ENCODE measurements at regions not wholly inside any gene's neighbourhood (a gene's known extent, or its start where the extent isn't known, plus 50 kb on each side); places are given as distances from the start of the nearest gene placed in this dataset.
"Not testable (repeated sequence)": the region's sequence is repeated elsewhere in the genome, so short reads cannot be mapped to it uniquely, and the experiment has no call there.

DNA sequence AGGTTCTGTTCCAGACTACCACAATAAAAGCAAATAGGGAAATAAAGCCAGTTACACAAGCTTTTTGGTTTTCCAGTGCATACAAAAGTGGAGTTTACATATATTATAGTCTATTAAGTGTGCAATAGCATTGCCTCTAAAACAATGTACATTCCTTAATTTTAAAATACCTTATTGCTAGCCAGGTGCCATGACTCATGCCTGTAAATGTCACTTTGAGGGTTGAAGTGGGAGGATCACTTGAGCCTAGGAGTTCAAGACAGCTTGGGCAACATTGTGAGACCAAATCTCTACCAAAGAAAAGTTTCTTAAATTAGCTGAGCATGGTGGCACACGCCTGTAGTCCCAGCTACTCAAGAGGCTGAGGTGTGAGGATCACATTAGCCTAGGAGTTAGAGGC, 52.9 kb upstream of the IMP4 start:
- H3K27me3 Mint-ChIP-seq, result peaks cover 5% of the 10 kb centered on the region
- H3K36me3 Mint-ChIP-seq, result no peaks in the 10 kb centered on the region
- H3K4me1 Mint-ChIP-seq, result no peaks in the 10 kb centered on the region
- no peak overlapping the region for H3K27ac Mint-ChIP-seq
- H3K4me3 Mint-ChIP-seq, result no peak overlapping the region
- H3K9me3 Mint-ChIP-seq, result no peaks in the 10 kb centered on the region

DNA sequence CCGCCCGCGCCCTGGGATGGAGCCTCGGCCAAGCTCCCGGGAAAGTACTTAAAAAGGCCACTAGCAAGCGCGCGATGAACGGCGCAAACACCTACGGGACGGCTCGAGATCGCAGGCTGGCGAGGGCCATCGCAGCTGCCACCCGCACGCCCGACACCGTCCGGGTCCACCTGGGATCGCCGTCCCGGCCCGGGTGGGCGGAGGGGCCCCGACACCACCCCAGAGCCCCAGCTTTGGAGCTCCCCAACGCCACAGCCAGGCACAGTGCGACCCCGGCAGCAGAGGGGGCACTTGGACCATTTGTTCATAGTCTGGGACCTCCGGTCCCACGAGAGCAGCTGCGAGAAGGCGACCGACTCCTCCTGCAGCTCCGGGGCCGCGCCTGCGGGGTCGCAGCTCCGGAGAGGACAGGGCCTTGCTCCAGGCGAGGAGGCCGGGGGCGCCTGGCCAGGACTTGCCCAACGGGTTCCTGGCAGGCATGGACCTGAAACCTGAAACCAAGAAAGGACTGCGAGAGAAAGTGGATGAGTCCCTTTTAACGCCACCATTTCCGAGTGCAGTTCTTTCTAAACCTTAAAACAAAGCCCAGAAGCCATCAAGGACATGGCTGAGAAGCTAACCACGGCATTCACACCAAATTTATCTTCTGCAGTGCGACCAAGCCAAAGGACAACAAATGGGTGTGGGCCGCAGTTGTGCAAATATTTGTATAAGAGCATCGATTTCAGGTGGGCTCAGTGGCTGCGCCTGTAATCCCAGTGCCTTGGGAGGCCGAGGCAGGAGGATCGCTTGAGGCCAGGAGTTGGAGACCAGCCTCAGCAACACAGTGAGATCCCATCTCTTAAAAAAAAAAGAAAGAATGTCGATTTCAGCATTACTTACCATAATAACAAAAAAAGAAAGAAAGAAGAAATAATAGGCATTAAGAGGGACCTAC, 54.0 kb upstream of the IMP4 start:
- Mint-ChIP-seq H3K4me3 (no peak overlapping the region), H3K9me3 (no peaks in the 10 kb centered on the region), H3K27me3 (peaks cover 3% of the 10 kb centered on the region), H3K4me1 (no peaks in the 10 kb centered on the region), H3K27ac (no peak overlapping the region), H3K36me3 (no peaks in the 10 kb centered on the region)

DNA sequence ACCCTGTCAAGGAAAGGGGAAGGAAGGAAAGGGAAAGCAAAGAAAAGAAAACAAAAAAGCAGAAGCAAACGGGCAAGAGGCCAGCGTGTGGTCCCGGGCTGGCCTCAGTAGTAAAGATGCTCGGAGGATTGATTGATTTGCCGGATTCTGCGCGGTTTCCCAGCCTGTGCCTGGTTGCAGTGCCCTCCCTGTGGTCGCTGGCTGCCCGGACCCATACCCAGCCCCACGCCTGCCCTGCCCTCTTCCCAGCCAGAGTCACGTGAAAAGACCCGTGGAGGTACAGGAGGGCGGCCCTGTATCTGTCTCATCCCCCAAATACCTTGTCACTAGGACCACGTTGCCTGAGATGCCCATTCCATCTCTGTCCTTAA, 55.1 kb upstream of the IMP4 start:
- Mint-ChIP-seq H3K4me3 (no peak overlapping the region), H3K27ac (no peak overlapping the region), H3K9me3 (no peaks in the 10 kb centered on the region), H3K27me3 (peaks cover 2% of the 10 kb centered on the region), H3K36me3 (no peaks in the 10 kb centered on the region), H3K4me1 (no peaks in the 10 kb centered on the region)

DNA sequence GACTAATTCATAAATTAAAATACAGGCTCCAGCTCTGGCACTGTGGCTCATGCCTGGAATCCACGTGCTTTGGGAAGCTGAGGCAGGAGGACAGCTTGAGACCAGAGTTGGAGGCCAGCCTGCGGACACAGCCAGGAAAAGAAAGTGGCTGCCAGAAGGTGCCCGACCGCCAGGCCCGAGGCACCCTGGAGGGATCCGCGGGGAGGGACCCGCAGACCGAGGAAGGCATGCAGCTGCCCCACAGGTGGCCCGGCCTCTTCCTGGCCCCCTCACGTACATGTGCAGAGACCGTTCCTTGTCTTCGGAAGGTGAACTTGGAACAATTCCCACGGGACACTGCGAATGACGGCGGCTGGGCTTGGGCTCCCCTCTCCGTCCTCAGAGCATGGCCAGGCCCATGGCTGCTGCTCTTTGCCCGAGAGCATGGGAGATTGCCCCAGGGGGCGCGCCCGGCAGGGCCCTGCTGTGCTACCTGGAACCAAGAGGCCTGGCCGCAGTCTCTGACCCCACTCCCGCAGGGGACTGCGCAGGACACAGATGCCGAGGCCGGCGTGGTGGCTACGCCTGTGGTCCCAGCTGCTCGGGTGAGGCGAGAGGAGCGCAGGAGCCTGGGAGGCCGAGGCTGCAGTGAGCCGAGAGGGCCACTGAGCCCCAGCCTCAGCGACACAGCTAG, 55.6 kb upstream of the IMP4 start:
- no peaks in the 10 kb centered on the region for H3K27me3 Mint-ChIP-seq

DNA sequence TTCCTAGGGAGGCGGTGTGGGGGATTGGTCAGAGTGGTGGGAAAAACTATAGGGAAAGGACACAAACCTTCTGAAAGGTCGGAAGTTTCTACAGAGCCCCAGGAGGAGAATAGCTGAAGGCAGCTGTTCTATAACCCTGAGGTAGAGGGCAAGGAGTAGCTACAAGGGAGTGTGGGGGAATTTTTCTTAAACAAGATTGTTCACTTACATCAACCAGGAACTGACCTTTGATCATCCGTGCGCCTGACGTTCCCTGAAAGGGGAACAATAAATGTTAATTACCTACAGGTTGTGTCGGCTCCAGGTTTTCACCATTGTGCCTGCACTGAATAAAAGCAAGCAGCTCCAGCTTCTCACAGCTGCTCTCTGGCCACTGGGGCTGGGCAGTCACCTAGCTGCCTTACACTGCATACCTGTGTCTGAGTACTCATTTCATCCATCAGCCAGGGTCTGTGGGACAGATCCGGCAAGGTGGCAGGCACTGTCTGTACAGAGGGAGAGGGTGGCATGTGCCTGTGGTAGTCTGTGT, 59.3 kb upstream of the IMP4 start:
- H3K27me3 Mint-ChIP-seq, H3K4me3 Mint-ChIP-seq, H3K27ac Mint-ChIP-seq, H3K4me1 Mint-ChIP-seq, H3K9me3 Mint-ChIP-seq, H3K36me3 Mint-ChIP-seq: not testable (repeated sequence)

More for the DNA sequence above, 55.6 kb upstream of the IMP4 start:
- H3K9me3 Mint-ChIP-seq, result no peaks in the 10 kb centered on the region
- H3K4me3 Mint-ChIP-seq, result no peak overlapping the region
- H3K36me3 Mint-ChIP-seq, result no peaks in the 10 kb centered on the region
- H3K27ac Mint-ChIP-seq, result no peak overlapping the region
- no peaks in the 10 kb centered on the region for H3K4me1 Mint-ChIP-seq

DNA sequence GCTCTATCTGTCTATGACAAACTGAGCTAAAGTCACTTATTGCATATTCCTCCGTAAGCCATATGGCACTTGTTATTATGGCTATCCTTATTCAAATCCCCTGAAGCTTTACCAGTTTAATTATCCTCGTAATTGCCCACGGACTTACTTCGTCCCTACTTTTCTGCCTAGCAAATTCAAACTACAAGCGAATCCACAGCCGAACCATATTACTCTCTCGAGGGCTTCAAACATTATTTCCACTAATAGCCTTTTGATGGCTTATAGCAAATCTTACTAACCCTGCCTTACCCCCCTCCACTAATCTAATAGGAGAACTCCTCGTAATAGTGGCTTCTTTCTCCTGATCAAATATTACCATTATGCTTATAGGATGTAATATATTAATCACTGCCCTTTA, 63.1 kb upstream of the IMP4 start:
- not testable (repeated sequence) for H3K36me3 Mint-ChIP-seq, H3K4me3 Mint-ChIP-seq, H3K9me3 Mint-ChIP-seq, H3K4me1 Mint-ChIP-seq, H3K27ac Mint-ChIP-seq, H3K27me3 Mint-ChIP-seq

DNA sequence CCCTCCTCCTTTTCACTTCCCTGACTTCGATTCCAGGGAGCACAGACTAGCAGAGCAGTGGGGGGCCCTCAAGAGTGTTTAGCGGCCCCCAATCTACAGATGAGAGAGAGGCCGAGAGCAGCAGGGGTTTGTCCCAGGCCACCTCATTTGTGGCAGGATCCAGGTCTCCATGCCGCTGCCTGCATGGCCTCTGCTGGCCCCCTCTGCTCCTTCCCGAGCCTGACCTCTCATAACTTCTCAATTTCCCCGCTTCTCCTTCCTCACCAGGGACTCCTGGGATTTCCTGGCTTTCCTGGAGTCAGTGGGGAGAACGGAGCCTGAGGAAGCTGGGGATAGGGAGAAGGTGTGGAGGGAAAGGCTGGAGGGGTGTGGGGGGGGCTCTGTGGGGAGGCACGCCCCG, 70.1 kb upstream of the TUBA3E start:
- H3K27me3 Mint-ChIP-seq, result peaks cover 11% of the 10 kb centered on the region
- not testable (repeated sequence) for H3K36me3 Mint-ChIP-seq, H3K4me3 Mint-ChIP-seq, H3K4me1 Mint-ChIP-seq, H3K27ac Mint-ChIP-seq
- H3K9me3 Mint-ChIP-seq, result peaks cover 0 to 13% (median 12%) of the 10 kb centered on the region in 3 donors

DNA sequence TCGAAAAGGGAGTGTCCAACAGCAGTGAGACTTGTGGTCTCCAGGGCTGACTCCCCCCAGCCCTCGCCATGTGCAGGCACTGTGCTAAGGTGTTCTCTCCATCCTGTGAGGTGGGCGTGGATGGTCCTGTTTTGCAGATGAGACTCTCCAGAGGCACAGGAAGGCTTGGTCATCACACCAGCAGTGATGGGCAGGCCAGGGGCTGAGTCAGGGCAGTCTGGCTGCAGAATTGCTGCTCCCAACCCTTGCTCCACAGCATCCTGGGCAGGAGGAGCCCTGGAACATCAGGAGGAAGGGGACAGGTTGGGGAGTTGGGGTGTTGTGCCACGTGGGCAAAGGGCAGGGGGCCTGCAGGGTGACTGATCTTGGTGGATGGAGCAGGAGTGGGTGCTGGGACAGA, 69.3 kb upstream of the TUBA3E start:
- not testable (repeated sequence) for H3K4me3 Mint-ChIP-seq, H3K36me3 Mint-ChIP-seq, H3K27ac Mint-ChIP-seq, H3K4me1 Mint-ChIP-seq
- Mint-ChIP-seq H3K27me3 (peaks cover 11% of the 10 kb centered on the region), H3K9me3 (peaks cover 0 to 13% (median 12%) of the 10 kb centered on the region in 3 donors)

DNA sequence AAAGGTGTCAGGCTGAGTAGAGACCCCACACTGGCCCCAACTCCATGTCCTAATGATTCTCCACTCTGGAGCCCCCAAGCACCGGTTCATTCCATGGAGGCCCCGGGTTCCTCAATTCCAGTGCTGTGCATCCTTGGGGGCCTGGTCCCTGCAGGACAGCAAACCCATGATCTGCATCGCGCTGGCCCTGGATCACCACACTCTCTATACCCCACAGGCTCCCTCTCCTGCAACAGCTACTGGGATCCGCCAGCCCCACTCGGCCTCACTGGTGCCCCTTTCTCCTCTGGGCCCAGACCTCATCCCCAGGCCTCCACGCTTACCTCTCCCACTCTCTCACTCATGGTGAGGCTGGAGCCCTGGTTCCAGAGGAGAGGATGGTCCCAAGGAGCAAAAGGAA, 68.6 kb upstream of the TUBA3E start:
- not testable (repeated sequence) for H3K4me1 Mint-ChIP-seq, H3K27ac Mint-ChIP-seq, H3K36me3 Mint-ChIP-seq, H3K4me3 Mint-ChIP-seq
- H3K27me3 Mint-ChIP-seq, result peaks cover 11% of the 10 kb centered on the region
- peaks cover 0 to 13% (median 12%) of the 10 kb centered on the region in 3 donors for H3K9me3 Mint-ChIP-seq

DNA sequence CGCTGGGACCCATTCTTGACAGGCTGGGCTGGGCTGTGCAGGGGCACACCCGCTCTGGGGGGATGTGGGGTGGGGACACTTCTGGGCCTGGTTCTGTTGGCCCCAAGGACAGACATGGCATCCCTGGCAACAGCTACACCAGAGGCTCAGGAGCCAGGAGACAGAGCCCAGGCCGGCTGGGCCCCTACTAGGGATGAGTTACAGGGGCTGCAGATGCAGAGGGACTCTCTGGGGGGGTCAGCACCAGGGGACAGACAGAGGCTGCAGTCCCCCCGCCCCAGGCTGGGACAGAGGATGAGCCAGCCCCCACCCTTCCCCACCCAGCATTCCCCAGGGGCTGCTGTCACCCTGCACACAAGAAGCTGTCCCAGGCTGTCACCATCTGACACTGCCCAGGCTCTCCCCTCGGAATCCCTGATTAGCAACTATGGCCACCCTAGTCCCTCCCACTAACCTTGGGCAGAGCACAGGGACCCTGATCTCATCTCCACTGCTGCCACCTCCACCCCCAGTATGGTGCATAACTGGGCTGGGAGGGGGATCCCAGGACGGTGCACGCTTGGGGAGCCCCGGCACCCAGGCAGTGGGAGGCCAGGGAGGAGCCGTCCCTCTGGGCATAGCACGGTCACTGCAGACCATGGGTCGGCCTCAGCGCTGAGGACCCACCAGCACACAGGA, 67.5 kb upstream of the TUBA3E start:
- H3K4me3 Mint-ChIP-seq, H3K36me3 Mint-ChIP-seq, H3K4me1 Mint-ChIP-seq, H3K27ac Mint-ChIP-seq, H3K9me3 Mint-ChIP-seq: not testable (repeated sequence)
- H3K27me3 Mint-ChIP-seq, result peaks cover 13% of the 10 kb centered on the region

DNA sequence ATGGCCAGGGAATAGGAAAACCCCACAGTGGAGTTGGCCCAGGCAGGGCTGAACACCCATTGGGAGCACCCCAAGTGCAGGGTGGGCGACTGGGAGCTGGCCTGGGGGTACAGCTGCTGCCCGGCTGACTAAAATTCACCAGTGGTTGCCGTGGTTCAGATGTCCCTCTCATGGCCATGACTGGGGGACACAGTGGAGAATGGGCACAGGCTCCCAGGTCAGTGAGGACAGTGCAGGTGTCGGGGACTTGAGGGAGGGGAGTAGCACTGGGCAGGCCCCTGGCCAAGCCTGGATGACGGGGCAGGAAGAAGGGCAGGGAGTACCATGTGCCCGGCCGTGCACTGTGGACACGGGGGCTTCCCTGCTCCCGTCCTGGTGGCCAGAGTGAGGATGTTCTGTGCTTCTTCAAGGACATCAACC, 66.7 kb upstream of the TUBA3E start:
- peaks cover 17% of the 10 kb centered on the region for H3K27me3 Mint-ChIP-seq
- H3K4me3 Mint-ChIP-seq, result not testable (repeated sequence)

DNA sequence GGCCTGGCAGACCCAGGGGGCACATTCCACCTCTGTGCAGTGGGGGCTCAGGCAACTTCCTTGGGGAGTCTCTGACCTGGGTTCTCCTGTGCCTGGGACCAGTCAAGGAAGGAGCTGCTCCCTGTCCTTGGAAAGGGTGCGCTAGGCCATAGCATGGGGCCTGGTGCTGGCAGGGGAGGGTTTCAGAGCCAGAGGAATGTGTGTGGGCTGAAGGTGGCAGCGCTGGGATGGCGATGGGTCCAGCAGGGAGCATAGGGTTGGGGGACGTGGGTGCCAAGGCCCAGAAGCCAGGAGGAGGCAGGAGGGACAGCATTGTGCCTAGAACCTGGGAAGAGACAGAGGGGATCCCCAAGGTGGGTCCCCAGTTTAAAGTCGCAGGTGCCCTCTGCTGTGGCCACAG, 66.3 kb upstream of the TUBA3E start:
- H3K27ac Mint-ChIP-seq, result no peak overlapping the region
- H3K4me1 Mint-ChIP-seq, result no peaks in the 10 kb centered on the region
- H3K9me3 Mint-ChIP-seq, result no peaks in the 10 kb centered on the region
- H3K4me3 Mint-ChIP-seq, result no peak overlapping the region
- peaks cover 1% of the 10 kb centered on the region for H3K36me3 Mint-ChIP-seq
- H3K27me3 Mint-ChIP-seq, result peaks cover 20% of the 10 kb centered on the region

More for the DNA sequence above, 66.7 kb upstream of the TUBA3E start:
- not testable (repeated sequence) for H3K9me3 Mint-ChIP-seq, H3K4me1 Mint-ChIP-seq, H3K36me3 Mint-ChIP-seq, H3K27ac Mint-ChIP-seq

DNA sequence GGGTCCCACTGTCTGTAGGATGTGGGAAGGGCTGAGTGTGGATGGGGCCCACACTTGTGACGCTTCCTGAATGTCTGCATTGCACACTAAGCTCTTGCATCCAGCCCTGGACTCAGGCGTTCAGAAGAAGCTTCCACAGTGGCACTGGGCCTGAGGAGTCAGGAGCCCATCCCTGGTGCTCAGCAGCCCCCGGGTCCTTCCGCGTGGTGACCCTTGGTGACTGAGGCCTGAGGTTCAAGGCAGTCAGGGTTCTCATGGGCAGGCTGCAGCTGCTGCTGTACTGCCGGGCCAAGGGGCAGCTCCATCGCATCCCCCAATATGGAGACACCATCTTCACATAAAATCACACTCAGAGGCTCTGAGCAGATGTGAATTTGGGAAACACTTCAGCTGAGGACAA, 65.8 kb upstream of the TUBA3E start:
- H3K36me3 Mint-ChIP-seq, result peaks cover 1% of the 10 kb centered on the region
- H3K4me3 Mint-ChIP-seq, result no peak overlapping the region
- no peak overlapping the region for H3K27ac Mint-ChIP-seq
- no peaks in the 10 kb centered on the region for H3K4me1 Mint-ChIP-seq
- H3K9me3 Mint-ChIP-seq, result no peaks in the 10 kb centered on the region
- H3K27me3 Mint-ChIP-seq, result peaks cover 20% of the 10 kb centered on the region

DNA sequence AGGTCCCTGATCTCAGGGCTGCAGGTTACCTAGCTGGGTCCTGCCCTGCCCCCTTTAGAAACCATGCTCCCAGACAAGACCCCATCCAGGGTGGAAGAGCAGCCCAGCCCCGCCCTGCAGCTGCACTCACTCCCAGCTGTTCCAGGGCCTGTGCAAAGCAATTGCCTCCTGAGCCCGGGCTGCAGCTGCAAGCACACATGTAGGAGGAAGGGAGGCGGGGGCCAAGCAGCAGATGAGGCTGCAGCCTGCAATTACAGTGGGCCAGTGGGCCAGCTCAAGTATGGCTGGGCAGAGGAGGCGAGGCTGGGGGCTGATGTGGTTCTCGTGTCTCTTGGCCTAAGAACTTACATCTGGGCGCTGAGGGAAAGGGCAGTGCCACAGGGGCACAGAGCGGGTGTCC, 65.4 kb upstream of the TUBA3E start:
- Mint-ChIP-seq H3K4me1 (no peaks in the 10 kb centered on the region), H3K9me3 (peaks cover 0 to 1% (median 0%) of the 10 kb centered on the region in 3 donors), H3K27me3 (peaks cover 20% of the 10 kb centered on the region), H3K27ac (no peak overlapping the region), H3K4me3 (no peak overlapping the region), H3K36me3 (peaks cover 1% of the 10 kb centered on the region)

DNA sequence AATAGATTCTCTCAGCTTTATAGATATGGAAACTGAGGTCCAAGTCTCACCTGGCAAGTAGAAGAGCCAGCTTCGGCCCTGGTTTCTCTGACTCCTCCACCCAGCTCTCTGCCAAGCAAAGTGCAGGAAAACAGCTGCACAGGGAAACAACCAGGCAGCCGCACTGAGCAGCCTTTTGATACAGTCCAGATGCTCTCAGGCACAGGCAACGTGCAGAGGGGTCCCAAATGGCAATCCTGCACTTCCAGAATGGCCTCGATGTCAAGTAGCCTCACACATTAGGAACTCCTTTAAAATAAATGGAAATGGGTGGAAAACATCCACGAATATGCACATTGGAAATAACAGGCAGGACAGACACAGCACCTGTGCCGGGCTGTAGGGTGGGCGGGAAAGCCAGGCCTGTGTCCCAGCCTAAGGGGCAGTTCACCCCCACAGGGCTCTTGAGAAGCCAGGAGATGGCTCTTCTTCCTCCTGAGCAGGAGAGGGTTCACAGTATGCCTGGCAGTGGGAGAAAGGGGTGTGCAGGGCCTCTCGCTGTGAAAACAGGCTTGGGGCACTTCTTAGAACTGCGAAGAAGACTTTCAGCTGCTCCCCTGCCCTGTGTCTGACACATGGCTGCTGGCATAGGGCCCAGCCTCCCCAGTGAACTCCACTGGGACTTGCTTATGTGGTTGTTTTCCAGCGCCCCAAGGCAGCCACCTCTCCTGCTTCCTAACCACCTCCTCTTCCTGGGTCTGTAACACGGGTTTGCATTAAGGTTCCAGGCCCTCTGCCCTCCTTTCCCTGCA, 63.9 kb upstream of the TUBA3E start:
- Mint-ChIP-seq H3K4me1 (no peaks in the 10 kb centered on the region), H3K27ac (no peak overlapping the region), H3K36me3 (peaks cover 1% of the 10 kb centered on the region), H3K4me3 (no peak overlapping the region), H3K27me3 (peaks cover 21% of the 10 kb centered on the region), H3K9me3 (peaks cover 0 to 1% (median 0%) of the 10 kb centered on the region in 3 donors)
